ENCODE measurements at regions not wholly inside any gene's neighbourhood (a gene's known extent, or its start where the extent isn't known, plus 50 kb on each side); places are given as distances from the start of the nearest gene placed in this dataset.
A peak's percentile ranks its signal among the peaks of the same experiment; 100 is the strongest.
"Not testable (repeated sequence)": the region's sequence is repeated elsewhere in the genome, so short reads cannot be mapped to it uniquely, and the experiment has no call there.

DNA sequence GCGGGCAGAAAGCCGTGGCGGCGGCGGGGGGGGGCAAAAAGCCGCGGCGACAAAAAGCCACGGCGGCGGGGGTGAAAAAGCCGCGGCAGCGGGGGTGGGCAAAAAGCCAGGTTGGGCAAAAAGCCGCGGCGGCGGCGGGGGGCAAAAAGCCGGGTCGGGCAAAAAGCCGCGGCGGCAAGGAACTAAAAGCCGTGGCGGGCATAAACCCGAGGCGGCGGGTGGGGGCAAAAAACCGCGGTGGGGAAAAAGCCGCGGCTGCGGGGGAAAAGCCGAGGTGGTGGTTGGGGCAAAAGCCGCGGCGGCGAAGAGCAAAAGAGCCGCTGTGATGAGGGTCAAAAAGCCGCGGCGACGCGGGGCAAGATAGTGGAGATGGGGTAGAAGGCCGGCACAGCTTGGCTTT, 1834.2 kb downstream of the FOXD4L5 start:
- H3K27ac ChIP-seq, result not testable (repeated sequence)

DNA sequence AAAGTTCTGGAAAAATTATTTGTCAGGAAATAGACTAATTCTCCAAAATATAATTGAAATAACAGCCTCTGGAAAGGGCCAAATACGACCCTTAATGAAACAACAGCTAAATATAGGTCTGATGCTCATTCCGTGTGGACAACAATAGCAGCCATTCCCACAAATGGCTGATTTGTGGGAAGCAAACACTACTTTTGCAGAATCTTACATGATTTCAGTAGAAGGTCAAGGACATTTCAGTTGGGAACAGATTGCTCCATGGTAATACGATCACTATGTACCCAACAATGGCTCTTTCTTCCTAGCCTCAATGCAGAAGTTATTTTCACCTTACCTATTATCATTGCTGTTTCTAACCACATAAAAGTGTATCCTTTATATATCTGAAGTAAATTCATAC, 1859.9 kb downstream of the FOXD4L5 start:
- not testable (repeated sequence) for H3K27ac ChIP-seq

DNA sequence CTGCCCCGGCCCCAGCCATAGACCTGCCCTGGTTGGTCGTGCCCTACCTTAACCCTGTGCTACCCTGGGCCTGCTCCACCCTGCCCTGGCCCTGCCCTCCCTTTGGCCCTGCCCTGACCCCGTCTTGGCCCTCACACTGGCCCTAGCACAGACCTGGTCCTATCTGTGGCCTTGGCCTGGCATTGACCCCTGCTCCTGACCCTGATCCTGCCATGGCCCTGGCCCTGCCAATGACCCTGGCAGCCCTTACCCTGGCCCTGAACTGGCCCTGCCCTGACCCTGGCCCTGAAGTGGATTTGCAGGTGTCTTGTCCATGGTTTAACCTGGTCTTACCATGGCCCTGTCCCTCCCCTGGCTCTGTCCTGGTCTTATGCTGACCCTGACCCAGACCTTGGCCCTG, 1894.1 kb downstream of the FOXD4L5 start:
- H3K27ac ChIP-seq, result not testable (repeated sequence)

DNA sequence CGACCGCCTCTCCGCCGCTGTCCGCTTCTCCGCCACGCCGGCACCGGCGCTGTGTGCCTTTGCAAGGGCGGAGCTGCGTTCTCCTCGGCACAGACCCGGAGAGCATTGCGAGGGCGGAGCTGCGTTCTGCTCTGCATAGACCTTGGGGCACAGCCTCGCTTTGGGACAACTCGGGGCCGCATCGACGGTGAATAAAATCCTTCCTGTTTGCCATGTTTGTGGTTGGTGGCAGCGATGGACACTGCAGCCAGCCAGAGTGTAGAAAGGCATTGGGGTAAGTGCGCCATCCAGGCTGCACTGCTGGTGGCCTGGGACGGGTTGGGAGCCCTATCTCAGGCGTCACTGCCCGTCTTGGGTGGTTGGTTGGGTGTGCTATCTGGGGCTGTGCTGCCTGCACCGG, 1899.5 kb downstream of the FOXD4L5 start:
- not testable (repeated sequence) for H3K27ac ChIP-seq

DNA sequence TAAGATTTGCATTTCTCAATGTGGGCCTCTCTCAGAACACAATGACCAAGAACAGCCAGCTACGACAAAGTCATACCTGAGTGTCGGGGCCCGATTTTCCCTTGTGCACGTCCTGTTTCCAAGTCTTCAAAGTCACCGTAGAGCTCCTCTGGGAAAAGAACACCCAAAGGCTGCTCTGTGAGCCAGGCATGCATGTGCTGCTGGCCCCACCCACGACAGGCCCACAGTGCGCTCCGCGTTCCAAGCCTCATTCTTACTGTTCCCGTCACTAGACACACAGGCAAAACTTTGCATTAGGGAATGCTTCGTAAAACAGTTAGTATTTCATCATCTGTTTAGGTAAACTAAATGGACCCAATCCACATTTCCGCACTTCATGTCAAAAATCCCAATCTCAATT, 1905.1 kb downstream of the FOXD4L5 start:
- H3K27ac ChIP-seq, result not testable (repeated sequence)

DNA sequence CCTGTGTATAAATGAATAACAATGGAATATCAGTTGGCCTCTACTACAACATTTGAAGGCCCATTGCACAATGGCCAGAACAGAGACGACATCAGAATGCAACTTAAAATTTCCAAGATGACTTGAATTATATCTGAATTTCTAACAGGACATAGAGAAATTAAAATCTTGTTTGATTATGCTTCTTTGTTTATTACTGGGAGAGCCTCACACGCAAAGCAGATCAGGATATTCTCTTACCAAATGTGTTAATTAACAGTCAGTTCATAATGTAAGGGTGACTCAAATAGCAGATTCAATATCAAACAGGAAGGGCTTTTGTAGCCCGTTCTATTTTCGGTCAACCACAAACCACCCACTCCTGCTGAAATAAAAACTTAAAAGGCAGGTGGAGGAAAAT, 1930.8 kb downstream of the FOXD4L5 start:
- H3K27ac ChIP-seq, result not testable (repeated sequence)

DNA sequence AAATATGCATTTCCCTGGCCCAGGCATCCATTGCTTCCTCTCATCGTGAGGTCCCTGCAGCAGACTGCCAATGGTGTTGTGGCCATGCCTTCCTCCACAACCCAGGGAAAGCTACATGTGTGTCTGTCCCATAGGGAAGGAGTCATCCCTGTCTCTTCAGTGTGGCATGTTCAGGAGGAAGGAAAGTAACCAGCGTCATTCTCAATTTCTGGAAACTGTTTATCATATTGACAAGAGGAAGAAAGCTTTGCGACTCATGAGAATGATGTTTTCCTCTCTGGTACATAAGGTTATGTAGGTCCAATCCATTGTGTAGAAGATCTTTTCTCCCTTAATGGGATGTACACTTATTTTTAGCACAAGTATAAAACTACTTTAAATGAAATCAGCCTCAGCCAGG, 1937.7 kb downstream of the FOXD4L5 start:
- H3K27ac ChIP-seq, result not testable (repeated sequence)

DNA sequence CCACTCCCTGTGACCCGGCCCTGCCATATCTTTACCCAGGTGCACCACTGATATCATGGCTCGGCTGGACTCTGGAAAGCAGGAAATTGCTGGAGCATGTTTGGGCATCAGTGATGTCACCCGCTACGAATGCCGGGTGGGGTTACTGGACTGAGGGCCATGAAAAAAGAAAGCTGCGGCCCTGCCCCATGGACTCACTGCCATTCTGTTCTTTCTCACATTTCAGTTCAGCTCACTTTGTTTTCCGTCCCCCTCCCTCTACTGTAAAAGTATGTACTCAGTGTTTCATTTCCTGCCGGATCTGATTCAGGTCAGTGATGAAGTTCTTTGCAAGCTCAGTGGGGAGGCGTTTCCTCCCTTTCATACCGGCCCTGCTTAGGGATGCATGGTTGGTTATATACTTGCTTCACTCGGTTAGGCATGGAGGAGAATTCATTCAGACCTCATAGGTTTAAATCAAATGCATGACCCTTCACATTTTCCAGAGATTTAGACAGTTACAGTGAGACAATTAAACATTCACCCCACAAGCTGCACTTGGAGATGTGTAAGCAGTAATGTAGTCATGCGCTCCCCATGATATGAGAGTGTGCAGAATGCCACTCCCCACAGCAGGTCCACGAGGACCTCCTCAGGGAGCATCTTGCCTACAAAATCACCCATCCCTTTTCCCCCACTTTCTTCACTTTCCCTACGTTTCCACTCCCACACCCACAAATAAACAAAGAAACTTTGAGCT, 1938.5 kb downstream of the FOXD4L5 start:
- H3K27ac ChIP-seq, result not testable (repeated sequence)

DNA sequence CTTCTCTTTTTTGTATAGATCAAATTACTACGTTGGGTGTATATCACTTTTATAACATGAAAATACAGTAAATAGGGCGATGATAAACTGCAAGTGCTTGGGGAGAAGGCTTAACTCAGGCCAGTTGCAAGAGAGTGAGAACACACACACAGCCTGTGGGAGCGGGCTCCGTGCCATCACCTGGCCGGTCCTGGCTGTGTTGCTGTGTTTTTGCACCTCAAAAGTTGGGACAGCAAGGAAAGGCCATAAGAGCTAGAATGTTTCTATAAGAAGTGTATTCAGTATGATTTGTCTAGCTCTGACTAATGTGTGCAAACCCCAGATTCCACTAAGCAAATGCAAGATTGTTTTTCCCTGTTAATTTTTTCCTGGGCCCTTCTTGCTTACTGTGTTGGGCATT, 1940.6 kb downstream of the FOXD4L5 start:
- not testable (repeated sequence) for H3K27ac ChIP-seq

DNA sequence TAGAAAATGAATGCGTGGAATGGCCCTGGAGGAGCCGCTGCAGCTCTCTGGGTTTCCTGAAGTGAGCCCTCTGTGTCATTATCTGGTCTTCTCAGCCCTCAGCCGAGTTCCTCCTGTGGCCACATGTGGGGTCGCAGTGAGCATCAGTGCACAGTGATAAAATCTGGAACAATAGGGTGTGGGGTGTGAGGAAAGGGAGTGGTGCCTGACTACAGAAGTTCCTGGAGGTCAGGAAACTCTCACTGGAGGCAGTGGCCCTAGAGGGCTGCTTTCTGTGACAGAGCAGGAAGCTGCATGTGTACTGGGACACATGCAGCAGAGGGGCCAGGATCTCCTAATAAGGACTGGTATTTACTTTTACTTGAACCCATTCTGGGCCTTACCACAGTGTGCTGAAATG, 1942.5 kb downstream of the FOXD4L5 start:
- H3K27ac ChIP-seq, result not testable (repeated sequence)

DNA sequence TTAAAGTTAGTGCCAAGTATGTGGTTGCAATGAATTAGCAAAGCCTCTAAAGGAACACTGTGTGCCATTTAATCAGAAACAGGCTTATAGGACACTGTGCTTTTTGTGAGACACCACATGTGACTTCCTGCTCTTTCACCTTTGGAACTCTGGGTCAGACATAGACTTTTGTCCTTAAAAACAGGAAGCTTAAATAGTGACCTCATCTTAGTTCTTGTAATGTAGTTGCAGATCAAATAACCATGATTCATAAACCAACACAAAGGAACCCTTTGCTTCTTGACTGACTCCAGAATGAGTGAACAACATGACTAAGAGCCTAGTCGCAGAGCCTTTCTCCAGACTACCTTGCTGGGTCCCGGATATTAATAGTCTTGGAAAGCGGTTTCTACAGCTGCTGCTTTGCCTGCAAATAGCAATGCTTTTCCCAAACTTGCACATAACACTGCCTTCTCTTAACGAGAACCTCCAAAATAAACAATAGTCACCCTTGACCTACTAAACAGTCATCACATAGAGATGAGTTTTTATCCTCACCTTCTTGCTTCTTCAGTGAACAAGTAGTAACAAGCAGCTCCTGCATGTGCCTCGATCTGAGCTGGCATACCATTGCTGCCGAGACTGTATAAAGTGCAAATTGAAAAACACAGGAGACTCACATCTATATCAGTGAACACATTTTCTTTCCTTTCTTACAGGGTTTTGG, 1947.0 kb downstream of the FOXD4L5 start:
- H3K27ac ChIP-seq, result not testable (repeated sequence)

DNA sequence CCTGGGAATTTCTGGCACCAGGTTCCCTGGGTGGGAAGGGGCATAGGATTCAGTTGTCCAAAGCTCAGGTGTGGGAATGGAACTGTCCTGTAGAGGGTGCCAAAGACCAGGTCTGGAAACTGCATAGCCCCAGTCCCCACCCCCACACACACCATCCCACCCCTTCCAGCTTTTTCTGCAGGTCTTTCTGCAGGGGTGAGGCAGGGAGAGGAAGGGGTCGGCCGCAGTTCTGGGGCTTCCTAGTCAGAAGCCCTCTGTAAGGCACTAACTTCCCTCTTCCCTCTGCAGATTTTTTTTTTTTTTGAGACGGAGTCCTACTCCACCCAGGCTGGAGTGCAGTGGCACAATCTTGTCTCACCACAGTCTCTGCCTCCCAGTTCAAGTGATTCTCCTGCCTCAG, 1949.7 kb downstream of the FOXD4L5 start:
- not testable (repeated sequence) for H3K27ac ChIP-seq
- TF ChIP-seq, protein P1, sequence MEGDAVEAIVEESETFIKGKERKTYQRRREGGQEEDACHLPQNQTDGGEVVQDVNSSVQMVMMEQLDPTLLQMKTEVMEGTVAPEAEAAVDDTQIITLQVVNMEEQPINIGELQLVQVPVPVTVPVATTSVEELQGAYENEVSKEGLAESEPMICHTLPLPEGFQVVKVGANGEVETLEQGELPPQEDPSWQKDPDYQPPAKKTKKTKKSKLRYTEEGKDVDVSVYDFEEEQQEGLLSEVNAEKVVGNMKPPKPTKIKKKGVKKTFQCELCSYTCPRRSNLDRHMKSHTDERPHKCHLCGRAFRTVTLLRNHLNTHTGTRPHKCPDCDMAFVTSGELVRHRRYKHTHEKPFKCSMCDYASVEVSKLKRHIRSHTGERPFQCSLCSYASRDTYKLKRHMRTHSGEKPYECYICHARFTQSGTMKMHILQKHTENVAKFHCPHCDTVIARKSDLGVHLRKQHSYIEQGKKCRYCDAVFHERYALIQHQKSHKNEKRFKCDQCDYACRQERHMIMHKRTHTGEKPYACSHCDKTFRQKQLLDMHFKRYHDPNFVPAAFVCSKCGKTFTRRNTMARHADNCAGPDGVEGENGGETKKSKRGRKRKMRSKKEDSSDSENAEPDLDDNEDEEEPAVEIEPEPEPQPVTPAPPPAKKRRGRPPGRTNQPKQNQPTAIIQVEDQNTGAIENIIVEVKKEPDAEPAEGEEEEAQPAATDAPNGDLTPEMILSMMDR (conservative IDR thresholded peaks at IDR 0.05), result peak; percentile 22

DNA sequence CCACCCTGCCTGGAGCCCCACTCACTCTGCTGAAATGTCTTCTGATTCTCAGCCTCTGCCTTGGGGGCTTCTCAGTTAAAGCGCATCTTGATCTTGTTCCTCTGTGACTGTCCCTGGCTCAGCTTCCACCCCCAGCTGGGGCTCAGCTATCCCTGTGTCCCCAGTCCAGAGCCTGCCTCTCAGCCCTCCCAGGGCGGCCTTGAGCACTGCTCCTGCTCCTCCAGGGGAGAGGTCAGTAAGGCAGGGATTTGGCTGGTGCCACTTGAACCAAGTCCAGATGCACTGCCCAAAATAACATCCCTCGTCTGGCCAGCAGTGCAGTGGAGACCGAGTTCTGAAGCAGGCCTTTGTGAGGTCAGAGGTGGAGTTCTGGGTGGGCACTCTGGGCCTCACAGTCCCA, 1950.8 kb downstream of the FOXD4L5 start:
- H3K27ac ChIP-seq, result not testable (repeated sequence)

DNA sequence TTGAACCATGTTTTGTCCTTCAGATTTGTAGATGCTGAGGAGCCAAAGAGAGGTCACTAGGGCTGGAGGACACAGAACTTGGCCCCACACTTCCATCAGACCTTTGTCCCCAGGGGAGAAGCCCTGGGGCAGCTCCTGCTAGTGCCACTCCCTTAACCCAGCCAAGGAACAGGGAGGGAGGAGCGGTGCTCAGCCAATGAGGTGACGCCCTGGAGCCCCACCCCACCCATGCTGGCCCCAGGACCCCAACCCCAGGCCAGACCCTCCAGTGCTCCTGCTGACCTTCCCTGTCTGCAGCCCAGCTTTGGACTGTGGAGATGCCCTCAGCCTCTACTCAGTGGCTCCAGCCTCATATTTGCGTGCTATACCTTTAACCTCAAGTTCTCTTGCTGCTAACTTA, 1951.9 kb downstream of the FOXD4L5 start:
- H3K27ac ChIP-seq, result not testable (repeated sequence)

DNA sequence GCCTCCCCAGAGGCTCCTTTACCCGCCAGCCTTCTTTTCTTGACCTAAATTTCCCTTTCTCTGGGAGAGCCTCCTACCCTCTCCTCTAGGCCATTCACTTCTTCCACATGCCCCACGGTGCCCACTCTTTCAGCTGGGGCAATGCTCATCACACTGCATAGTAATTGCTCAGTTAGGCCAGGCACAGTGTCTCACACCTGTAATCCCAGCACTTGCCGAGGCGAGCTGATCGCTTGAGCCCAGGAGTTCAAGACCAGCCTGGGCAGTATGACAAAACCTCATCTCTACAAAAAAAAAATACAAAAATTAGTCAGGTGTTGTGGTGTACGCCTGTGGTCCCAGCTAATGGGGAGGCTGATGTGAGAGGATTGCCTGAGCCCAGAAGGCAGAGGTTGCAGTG, 1956.7 kb downstream of the FOXD4L5 start:
- H3K27ac ChIP-seq, result not testable (repeated sequence)

DNA sequence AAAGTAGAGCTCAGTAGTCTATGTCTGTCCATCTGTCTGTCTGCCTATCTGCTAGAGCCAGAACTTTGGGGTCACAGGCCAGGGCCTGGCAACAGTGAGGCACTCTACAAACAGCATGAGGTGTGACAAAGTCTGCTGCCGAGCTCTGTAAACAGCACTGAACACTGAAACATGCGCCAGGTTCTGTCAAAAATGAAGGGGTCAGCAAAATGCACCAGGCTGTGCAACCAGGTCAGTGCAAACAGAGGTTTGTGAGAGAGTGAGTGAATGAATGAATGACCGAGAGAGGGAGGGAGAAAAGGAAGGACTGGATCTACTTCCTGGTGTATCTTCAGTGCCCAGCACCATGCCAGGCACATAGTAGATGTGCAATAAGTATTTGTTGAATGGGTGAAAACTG, 1957.8 kb downstream of the FOXD4L5 start:
- H3K27ac ChIP-seq, result peak overlapping the region; percentile 36; the same call in 1 of the 2 replicates

DNA sequence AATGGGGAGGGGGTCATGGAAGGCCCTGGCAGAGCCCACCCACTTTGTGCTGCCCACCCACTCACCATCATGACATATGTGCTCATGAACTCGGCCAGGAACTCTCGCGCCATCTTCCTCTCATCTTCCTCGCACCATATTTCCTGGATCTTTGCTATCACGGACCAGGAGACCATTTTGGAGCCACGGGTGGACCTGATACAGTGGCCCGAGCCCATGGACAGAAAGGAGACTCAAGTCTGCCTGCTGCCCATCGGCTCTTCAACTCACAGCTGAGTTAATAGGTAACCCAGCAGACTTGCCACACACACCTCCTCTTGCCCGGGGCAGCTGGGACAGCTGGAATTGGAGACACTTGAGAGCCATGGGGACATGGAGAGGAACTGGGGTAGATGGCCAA, 1958.3 kb downstream of the FOXD4L5 start:
- not testable (repeated sequence) for H3K27ac ChIP-seq

DNA sequence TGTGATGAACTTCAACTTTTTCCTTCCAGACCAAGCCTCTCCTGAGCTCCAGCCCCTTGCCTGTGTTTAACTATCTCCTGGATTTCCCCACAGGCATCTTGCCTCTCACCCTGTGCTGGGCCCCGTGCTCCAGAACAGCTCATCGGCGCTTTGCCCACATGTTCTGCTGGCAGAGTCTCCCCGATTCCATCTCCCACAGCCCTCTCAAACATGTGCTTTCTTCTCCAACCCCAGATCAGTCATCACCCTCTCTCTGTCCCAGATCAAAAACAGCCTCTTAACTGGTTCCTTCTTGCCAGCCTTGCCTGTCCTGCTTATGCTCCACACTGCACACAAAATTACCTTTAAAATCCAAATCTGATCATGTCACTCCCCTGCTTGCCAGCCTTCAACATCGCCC, 1959.3 kb downstream of the FOXD4L5 start:
- not testable (repeated sequence) for H3K27ac ChIP-seq

DNA sequence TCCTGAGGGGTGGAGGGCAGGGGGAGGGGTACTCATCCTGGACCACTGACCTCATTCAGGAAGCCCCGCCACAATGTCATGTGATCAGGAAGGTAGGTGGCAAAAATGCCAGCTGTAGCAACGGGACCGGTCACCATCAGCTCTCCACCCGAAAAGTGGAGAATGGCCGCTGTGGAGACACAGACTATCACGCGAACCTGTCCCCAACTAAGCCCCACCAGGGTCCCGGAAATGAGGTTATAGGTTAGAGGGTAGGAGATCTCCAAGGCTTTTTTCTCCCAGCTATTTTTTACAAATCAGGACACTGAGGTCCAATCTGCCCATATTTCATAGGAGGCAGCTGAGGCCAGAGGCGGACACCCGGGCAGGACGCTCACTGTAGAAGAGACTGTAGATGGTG, 1966.9 kb downstream of the FOXD4L5 start:
- not testable (repeated sequence) for H3K27ac ChIP-seq

DNA sequence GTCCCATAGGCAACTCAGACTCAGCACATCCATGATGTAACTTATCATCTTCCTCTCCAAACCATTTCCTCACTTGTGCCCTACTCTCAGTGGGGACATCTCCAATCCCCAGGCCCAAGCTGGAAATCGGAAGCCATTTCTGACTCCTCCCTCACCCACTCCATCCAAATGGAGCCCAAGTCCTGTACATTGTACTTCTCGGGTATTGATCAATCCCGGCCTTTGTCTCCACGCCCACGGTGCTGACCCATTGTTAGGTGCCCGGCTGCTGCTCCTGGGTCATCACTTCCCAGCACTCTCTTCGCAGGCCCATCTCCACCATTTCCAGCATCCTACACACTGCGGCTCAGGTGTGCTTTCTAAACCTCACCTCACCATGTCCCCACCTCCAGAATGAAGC, 1969.6 kb downstream of the FOXD4L5 start:
- not testable (repeated sequence) for H3K27ac ChIP-seq

DNA sequence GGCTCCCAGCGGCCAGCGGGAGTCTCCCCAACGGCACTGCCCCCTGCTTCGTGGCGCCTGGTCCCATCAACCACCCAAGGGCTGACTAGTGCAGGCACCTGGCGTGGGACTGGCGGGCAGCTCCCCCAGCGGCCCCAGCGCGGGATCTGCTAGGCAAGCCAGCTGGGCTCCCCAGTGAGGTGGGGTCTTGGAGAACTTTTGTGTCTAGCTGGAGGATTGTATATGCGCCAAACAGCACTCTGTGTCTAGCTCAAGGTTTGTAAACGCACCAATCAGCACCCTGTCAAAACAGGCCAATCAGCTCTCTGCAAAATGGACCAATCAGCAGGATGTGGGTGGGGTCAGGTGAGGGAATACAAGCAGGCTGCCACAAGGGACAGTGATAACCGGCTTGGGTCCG, 1988.2 kb downstream of the FOXD4L5 start:
- not testable (repeated sequence) for H3K27ac ChIP-seq

DNA sequence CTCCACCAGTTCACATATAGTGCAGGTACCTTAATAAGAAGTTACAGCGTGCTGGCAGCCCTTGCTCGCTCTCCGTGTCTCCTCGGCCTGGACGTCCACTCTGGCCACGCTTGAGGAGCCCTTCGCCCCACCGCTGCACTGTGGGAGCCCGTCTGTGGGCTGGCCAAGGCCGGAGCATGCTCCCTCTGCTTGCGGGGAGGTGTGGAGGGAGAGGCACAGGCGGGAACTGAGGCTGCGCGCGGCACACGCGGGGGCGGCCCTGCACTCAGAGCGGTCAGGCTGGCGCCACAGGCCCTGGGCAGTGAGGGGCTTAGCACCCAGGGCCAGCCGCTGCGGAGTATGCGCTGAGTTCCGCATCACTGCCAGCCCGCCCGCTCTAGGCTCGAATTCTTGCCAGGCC, 1988.6 kb downstream of the FOXD4L5 start:
- H3K27ac ChIP-seq, result not testable (repeated sequence)

All from C4-2B (cell line).